ENCODE measurements at regions not wholly inside any gene's neighbourhood (a gene's known extent, or its start where the extent isn't known, plus 50 kb on each side); places are given as distances from the start of the nearest gene placed in this dataset.

GRCh38 chrX:127037159-127037558 is 217.6 kb downstream of the PRR32 start:
- TF ChIP-seq CTCF (IDR thresholded peaks at IDR 0.05; ENCODE audit: low read length) (no peak), EZH2 (optimal IDR thresholded peaks at IDR 0.05; ENCODE audit: low read depth, low read length) (no peak), EZH2phosphoT487 (IDR thresholded peaks at IDR 0.05; ENCODE audit: low read length) (no peak)
